GM18505 (cell line): ENCODE measurements at regions not wholly inside any gene's neighbourhood (a gene's known extent, or its start where the extent isn't known, plus 50 kb on each side); places are given as distances from the start of the nearest gene placed in this dataset.

Experiments
- ATAC-seq: cut with Tn5 transposase; IDR thresholded peaks from one replicate; pipeline ENCODE4 v1.9.1; 2021; ENCODE audit not compliant: unreplicated experiment
- POLR2A ChIP-seq: IDR thresholded peaks from 4 replicates; pipeline ENCODE4 v1.6.1; 2011; ENCODE audit warnings: borderline replicate concordance; ENCODE audit not compliant: insufficient read depth, insufficient read length; ENCODE audit errors: extremely low read depth

DNA sequence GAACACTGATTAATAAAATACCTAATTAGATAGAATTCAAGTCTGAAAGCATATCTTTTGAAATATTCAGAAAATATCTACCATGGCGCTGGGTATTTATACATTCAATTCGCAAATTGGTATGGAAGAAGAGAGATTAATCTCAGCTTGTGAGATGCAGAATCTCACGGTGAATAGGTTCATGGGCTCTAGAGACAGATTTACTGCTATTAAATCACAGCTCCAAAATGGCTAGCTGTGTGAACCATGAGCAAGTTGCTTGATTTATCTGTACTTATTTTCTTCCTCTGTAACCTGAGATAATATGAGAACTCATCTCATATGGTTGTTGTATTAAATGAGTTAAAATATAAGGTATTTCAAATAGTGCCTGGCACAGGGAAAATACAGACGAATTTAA lies 556.7 kb downstream of the FBXO15 start:
- ATAC-seq, result no peak
- no peak for TF ChIP-seq POLR2A

GRCh38 chr18:73579698-73580097 lies 567.9 kb downstream of the FBXO15 start:
- no peak for TF ChIP-seq POLR2A
- no peak for ATAC-seq

- TF ChIP-seq POLR2A, result no peak
- no peak for ATAC-seq
Measured at GRCh38 chr18:73577365-73577764, 570.3 kb downstream of the FBXO15 start.

- ATAC-seq, result no peak
- TF ChIP-seq POLR2A, result no peak
Measured at GRCh38 chr18:73563901-73564472, 583.6 kb downstream of the FBXO15 start.

- no peak for ATAC-seq
- no peak for TF ChIP-seq POLR2A
Measured at GRCh38 chr18:73563345-73563744, 584.3 kb downstream of the FBXO15 start.

GRCh38 chr18:73556904-73557303 lies 590.7 kb downstream of the FBXO15 start:
- no peak for ATAC-seq
- TF ChIP-seq POLR2A, result no peak

DNA sequence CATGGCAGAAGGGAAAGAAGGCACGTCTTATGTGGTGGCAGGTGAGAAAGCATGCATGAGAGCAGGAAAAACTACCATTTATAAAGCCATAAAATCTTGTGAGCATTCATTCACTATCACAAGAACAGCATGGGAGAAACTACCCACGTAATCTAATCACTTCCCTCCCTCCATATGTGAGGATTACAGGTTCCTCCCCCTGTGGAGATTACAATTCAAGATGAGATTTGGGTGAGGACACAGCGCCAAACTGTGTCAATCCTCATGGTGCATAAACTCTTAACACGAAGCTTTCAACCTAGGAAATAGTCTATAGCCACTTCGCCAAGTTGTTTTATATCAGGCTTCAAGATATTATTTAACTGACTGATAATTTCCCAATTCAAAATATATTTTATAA lies 595.5 kb downstream of the FBXO15 start:
- no peak for ATAC-seq
- no peak for TF ChIP-seq POLR2A

GRCh38 chr18:73551211-73551610 lies 596.4 kb downstream of the FBXO15 start:
- TF ChIP-seq POLR2A, result no peak
- no peak for ATAC-seq

- no peak for ATAC-seq
- no peak for TF ChIP-seq POLR2A
Measured at GRCh38 chr18:73549236-73549635, 598.4 kb downstream of the FBXO15 start.

DNA sequence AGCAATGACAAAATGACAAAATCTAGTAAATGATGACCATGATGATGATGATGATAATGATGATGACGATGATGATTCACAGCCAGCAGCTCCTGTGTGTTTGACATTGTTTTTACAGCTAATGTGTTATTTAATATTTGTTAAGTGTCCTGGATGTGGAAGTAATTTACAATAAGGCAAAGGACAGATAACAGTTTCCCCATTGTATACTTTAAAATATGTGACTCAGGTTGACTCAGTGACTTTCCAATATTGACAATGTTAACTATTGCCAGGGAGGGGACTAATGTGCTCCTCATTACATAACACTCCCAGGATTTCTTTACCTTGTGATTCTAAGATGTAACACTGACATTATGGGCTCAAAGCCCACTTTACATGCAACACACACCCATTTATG lies 602.2 kb downstream of the FBXO15 start:
- no peak for ATAC-seq
- TF ChIP-seq POLR2A, result no peak

- TF ChIP-seq POLR2A, result no peak
- ATAC-seq, result no peak
Measured at GRCh38 chr18:73544617-73545016, 603.0 kb downstream of the FBXO15 start.

DNA sequence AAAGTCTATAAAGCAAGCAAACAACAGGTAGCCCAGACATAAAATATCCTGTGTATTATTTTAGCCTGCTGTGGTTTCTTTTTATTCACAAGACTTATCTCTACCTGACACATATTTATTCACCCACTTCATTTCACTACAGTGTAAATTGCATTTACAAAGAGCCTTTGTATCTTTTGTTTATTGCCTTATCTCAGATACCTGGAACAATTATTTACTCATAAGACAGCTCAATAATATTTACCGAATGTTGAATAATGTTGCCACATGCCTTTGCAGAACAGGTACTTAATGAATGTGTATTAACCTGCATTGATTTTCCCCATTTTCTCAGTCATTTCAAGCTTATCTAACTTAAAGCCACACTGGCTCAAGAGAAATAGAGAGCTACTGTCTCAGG lies 603.6 kb downstream of the FBXO15 start:
- no peak for ATAC-seq
- no peak for TF ChIP-seq POLR2A

DNA sequence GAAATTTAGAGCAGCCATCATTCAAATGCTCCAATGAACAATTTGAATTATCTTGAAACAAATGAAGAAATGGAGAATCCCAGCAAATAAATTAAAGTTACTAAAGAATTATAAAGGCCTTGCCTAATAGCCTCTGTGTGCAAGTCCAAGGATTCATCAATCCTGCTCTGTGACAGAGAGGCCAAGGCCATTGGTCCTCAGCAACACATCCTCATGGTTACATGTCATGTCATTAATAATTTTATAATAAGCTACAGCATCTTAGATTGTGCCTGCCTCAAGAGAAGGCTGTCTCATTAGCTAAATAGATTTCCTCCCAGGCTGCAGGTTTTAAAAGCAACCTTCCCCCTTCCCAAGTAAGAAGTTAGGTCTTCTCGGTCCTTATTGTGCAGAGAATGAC lies 611.6 kb downstream of the FBXO15 start:
- no peak for TF ChIP-seq POLR2A
- ATAC-seq, result no peak

DNA sequence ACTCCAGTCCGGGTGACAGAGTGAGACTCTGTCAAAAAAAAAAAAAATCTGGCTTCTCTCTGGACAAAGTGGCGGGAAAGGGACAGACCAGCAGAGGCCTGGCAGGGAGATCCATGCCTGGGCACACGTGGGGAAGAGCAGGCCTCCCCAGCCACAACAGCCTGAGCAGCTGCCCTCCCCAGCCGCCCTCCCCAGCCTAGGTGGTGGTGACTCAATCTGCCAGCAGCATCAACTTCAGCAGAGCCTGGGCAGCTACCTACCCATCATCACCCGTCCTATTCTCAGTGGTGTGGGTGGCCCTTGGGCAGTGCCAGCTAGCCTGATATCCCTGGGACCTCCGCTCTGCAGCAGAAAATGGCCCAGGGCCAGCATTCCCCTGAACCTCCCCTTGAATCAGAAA lies 612.4 kb downstream of the FBXO15 start:
- no peak for ATAC-seq
- TF ChIP-seq POLR2A, result no peak

- no peak for ATAC-seq
- TF ChIP-seq POLR2A, result no peak
Measured at GRCh38 chr18:73531601-73532000, 616.0 kb downstream of the FBXO15 start.
